H1 (cell line): ENCODE measurements at regions not wholly inside any gene's neighbourhood (a gene's known extent, or its start where the extent isn't known, plus 50 kb on each side); places are given as distances from the start of the nearest gene placed in this dataset.

Experiments
- BCL11A ChIP-seq, 2 experiments: IDR thresholded peaks; one replicate each; pipeline ENCODE4 v1.6.1; 2011; ENCODE audit warnings: low read depth in 2 of 2, low read length in 2 of 2, mild to moderate bottlenecking in 2 of 2
- CTCF ChIP-seq, 3 experiments: IDR thresholded peaks; 1 replicate in 2 of 3; 2 replicates in 1 of 3; pipeline versions ENCODE4 v1.5.1 to v1.6.1; 2011; ENCODE audit warnings: low read length in 3 of 3, mild to moderate bottlenecking in 3 of 3, inconsistent platforms in 2 of 3, low read depth in 1 of 3, moderate library complexity in 1 of 3; ENCODE audit not compliant: insufficient read depth in 1 of 3; ENCODE audit errors: control extremely low read depth in 1 of 3
- EGR1 ChIP-seq: IDR thresholded peaks from 2 replicates; pipeline ENCODE4 v1.6.1; 2011; ENCODE audit warnings: low read depth, low read length, borderline replicate concordance
- EP300 ChIP-seq, 2 experiments: IDR thresholded peaks; 1 replicate in 1 of 2; 2 replicates in 1 of 2; pipeline ENCODE4 v1.6.1; 2011 to 2012; ENCODE audit warnings: low read depth in 2 of 2, low read length in 2 of 2, mild to moderate bottlenecking in 2 of 2, borderline replicate concordance in 1 of 2, inconsistent platforms in 1 of 2, moderate library complexity in 1 of 2
- EZH2 ChIP-seq: fragments of 200-600 bp; sonication (generic); IDR thresholded peaks from 2 replicates; pipeline ENCODE4 v1.7.1; 2012; ENCODE audit warnings: low read depth, mild to moderate bottlenecking, moderate library complexity, low read length, inconsistent platforms; ENCODE audit not compliant: severe bottlenecking
- JUN ChIP-seq: IDR thresholded peaks from 2 replicates; pipeline ENCODE4 v1.6.1; 2011; ENCODE audit warnings: low read depth, mild to moderate bottlenecking, improper control_type of control experiment, low read length
- MAFK ChIP-seq: IDR thresholded peaks from 2 replicates; pipeline ENCODE4 v1.6.1; 2012; ENCODE audit warnings: low read depth, mild to moderate bottlenecking, improper control_type of control experiment, low read length
- NANOG ChIP-seq: IDR thresholded peaks from 2 replicates; pipeline ENCODE4 v1.6.1; 2011; ENCODE audit warnings: low read length, low read depth, mild to moderate bottlenecking, inconsistent platforms; ENCODE audit not compliant: insufficient read depth, poor library complexity, severe bottlenecking
- POLR2A ChIP-seq, 2 experiments: IDR thresholded peaks; 1 replicate in 1 of 2; 2 replicates in 1 of 2; pipeline ENCODE4 v1.6.1; 2011; ENCODE audit warnings: low read depth in 2 of 2, low read length in 2 of 2, mild to moderate bottlenecking in 2 of 2; ENCODE audit errors: control extremely low read depth in 1 of 2
- POLR2AphosphoS5 ChIP-seq: IDR thresholded peaks from 2 replicates; pipeline ENCODE4 v1.6.1; 2011; ENCODE audit warnings: low read depth, low read length
- RAD21 ChIP-seq, 2 experiments: IDR thresholded peaks in 1 of 2; conservative IDR thresholded peaks in 1 of 2; 2 replicates each; pipeline ENCODE4 v1.6.1; 2011; ENCODE audit warnings: low read depth in 2 of 2, low read length in 2 of 2, improper control_type of control experiment in 1 of 2, inconsistent platforms in 1 of 2, mild to moderate bottlenecking in 1 of 2, moderate library complexity in 1 of 2
- RNF2 ChIP-seq: fragments of 200-900, 300-1000 bp; sonication (generic); IDR thresholded peaks from 2 replicates; pipeline ENCODE4 v1.7.1; 2016; ENCODE audit warnings: borderline replicate concordance, low read depth, mild to moderate bottlenecking, antibody characterized with exemption, low read length; ENCODE audit not compliant: poor library complexity, severe bottlenecking; ENCODE audit errors: missing control alignments
- TAF1 ChIP-seq: IDR thresholded peaks from 2 replicates; pipeline ENCODE4 v1.6.1; 2011; ENCODE audit warnings: mild to moderate bottlenecking, low read depth, low read length
- TBP ChIP-seq: IDR thresholded peaks from 2 replicates; pipeline ENCODE4 v1.6.1; 2011; ENCODE audit warnings: low read depth, low read length, improper control_type of control experiment

DNA sequence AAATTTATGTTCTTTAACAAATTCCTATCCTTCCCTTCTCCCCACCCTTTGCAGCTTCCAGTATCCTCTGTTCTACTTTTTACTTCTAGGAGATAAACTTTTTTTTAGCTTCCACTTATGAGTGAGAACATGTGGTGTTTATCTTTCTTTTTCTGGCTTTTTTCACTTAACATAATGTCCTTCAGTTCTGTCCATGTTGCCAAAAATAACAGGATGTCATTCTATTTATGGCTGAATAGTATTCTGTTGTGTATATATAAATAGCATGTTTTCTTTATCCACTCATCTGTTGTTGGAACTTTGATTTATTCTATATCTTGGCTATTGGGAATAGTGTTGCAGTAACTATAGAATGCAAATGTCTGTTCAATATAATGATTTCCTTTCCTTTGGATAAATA is 1191.2 kb downstream of the CNTNAP5 start:
- TF ChIP-seq POLR2AphosphoS5 = no peak
- TF ChIP-seq CTCF (IDR thresholded peaks at IDR 0.05; ENCODE audit: control extremely low read depth in 1 of 3, insufficient read depth in 1 of 3, low read depth in 1 of 3, low read length in 3 of 3) = no peak
- no peak for TF ChIP-seq TAF1
- no peak for TF ChIP-seq BCL11A (IDR thresholded peaks at IDR 0.05; ENCODE audit: low read depth in 2 of 2, low read length in 2 of 2)
- TF ChIP-seq EP300 (IDR thresholded peaks at IDR 0.05; ENCODE audit: borderline replicate concordance in 1 of 2, low read depth in 2 of 2, low read length in 2 of 2) = no peak
- TF ChIP-seq RNF2 = no peak
- no peak for TF ChIP-seq EZH2
- no peak for TF ChIP-seq RAD21 (IDR thresholded peaks at IDR 0.05 in 1 of 2, conservative IDR thresholded peaks at IDR 0.05 in 1 of 2; ENCODE audit: low read depth in 2 of 2, low read length in 2 of 2)
- TF ChIP-seq EGR1 = no peak
- no peak for TF ChIP-seq POLR2A (IDR thresholded peaks at IDR 0.05; ENCODE audit: control extremely low read depth in 1 of 2, low read depth in 2 of 2, low read length in 2 of 2)
- TF ChIP-seq NANOG = no peak
- TF ChIP-seq TBP = no peak
- TF ChIP-seq JUN = no peak
- TF ChIP-seq MAFK = no peak
